Vagina (tissue), 2 donors: ENCODE measurements at regions not wholly inside any gene's neighbourhood (a gene's known extent, or its start where the extent isn't known, plus 50 kb on each side); places are given as distances from the start of the nearest gene placed in this dataset.
"Not testable (repeated sequence)": the region's sequence is repeated elsewhere in the genome, so short reads cannot be mapped to it uniquely, and the experiment has no call there.

Source experiments
- POLR2A ChIP-seq, 2 donors: fragments of 450-650 bp; IDR thresholded peaks; one replicate each; pipeline ENCODE4 v1.6.1; 2017; ENCODE audit warnings: antibody characterized with exemption in 2 of 2, mild to moderate bottlenecking in 2 of 2, moderate library complexity in 2 of 2
- POLR2AphosphoS5 ChIP-seq, 2 donors: sonication (generic); formaldehyde crosslinking; IDR thresholded peaks; one replicate each; pipeline ENCODE4 v1.9.0; 2017; ENCODE audit warnings: antibody characterized with exemption in 2 of 2, mild to moderate bottlenecking in 2 of 2, low read depth in 1 of 2; ENCODE audit not compliant: insufficient read depth in 1 of 2
- TF ChIP-seq, protein P1 (sequence below), 3 experiments: fragments of 450-650 bp in 2 of 3; fragments of 200-600 bp in 1 of 3; sonication (generic) in 1 of 3; IDR thresholded peaks; one replicate each; pipeline ENCODE4 v1.5.1; 2017 to 2019; ENCODE audit warnings: antibody characterized with exemption in 3 of 3, mild to moderate bottlenecking in 2 of 3, moderate library complexity in 2 of 3

DNA sequence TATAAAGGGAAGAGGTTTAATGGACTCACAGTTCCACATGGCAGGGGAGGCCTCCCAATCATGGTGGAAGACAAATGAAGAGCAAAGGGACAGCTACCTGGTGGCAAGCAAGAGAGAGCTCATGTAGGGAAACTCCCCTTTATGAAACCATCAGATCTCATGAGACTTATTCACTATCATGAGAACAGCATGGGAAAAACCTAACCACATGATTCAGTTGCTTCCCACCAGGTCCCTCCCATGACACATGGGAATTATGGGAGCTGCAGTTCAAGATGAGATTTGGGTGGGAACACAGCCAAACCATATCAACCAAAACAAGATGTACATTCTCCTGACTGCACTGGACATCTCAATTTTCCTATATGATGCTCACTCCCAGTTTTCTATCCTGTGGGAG lies 174.4 kb upstream of the CCDC54 start:
- TF ChIP-seq, protein P1, sequence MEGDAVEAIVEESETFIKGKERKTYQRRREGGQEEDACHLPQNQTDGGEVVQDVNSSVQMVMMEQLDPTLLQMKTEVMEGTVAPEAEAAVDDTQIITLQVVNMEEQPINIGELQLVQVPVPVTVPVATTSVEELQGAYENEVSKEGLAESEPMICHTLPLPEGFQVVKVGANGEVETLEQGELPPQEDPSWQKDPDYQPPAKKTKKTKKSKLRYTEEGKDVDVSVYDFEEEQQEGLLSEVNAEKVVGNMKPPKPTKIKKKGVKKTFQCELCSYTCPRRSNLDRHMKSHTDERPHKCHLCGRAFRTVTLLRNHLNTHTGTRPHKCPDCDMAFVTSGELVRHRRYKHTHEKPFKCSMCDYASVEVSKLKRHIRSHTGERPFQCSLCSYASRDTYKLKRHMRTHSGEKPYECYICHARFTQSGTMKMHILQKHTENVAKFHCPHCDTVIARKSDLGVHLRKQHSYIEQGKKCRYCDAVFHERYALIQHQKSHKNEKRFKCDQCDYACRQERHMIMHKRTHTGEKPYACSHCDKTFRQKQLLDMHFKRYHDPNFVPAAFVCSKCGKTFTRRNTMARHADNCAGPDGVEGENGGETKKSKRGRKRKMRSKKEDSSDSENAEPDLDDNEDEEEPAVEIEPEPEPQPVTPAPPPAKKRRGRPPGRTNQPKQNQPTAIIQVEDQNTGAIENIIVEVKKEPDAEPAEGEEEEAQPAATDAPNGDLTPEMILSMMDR (IDR thresholded peaks at IDR 0.05), result not testable (repeated sequence)
- not testable (repeated sequence) for TF ChIP-seq POLR2A (IDR thresholded peaks at IDR 0.05); POLR2AphosphoS5 (IDR thresholded peaks at IDR 0.05; ENCODE audit: insufficient read depth in 1 of 2, low read depth in 1 of 2)
